IMR-90 (cell line): ENCODE measurements at regions not wholly inside any gene's neighbourhood (a gene's known extent, or its start where the extent isn't known, plus 50 kb on each side); places are given as distances from the start of the nearest gene placed in this dataset.

Experiments
- ATAC-seq: fragments of 200-7000 bp; cut with Tn5 transposase; 2 replicates; pipeline ENCODE4 v1.9.1; 2020; ENCODE audit warnings: low read depth, mild to moderate bottlenecking, moderate library complexity
- BruUV-seq: library from RNA; stranded (reverse); fragments of 400-500 nt; replicated peaks from 2 replicates; lab custom pipeline; 2021; lab: Mats Ljungman, UMichigan
- CTCF ChIA-PET: fragments of 300-600 bp; formaldehyde crosslinking; extraction: SDS; loops from one replicate; lab custom pipeline; 2021; ENCODE audit warnings: antibody characterized with exemption; lab: Yijun Ruan, JAX
- POLR2A ChIA-PET: fragments of 300-600 bp; sonication (Branson Sonifier 250); formaldehyde crosslinking; loops from one replicate; lab custom pipeline; 2022; ENCODE audit warnings: antibody characterized with exemption; ENCODE audit not compliant: unreplicated experiment; lab: Charles Lee
- DNase-seq: peaks from one replicate; pipeline ENCODE4 v3.0.0; 2013
- H2AFZ ChIP-seq: replicated peaks from 2 replicates; pipeline ENCODE3; 2013; ENCODE audit warnings: low read length, mild to moderate bottlenecking; ENCODE audit not compliant: poor library complexity
- H2AK5ac ChIP-seq: 2 replicates; pipeline ENCODE4 v1.6.1; 2013; ENCODE audit warnings: low read depth, low read length, inconsistent platforms
- H2AK9ac ChIP-seq: replicated peaks from 2 replicates; pipeline ENCODE3; 2013; ENCODE audit warnings: mild to moderate bottlenecking, low read depth, low read length, moderate library complexity; ENCODE audit not compliant: poor library complexity
- H2BK120ac ChIP-seq: 2 replicates; pipeline ENCODE4 v1.6.1; 2013; ENCODE audit warnings: low read depth, low read length, inconsistent platforms
- H2BK15ac ChIP-seq: 3 replicates; pipeline ENCODE4 v1.6.1; 2013; ENCODE audit warnings: low read depth, low read length, inconsistent platforms
- H2BK20ac ChIP-seq: 2 replicates; pipeline ENCODE4 v1.6.1; 2013; ENCODE audit warnings: low read depth, mild to moderate bottlenecking, inconsistent platforms, low read length, moderate library complexity
- H2BK5ac ChIP-seq: 2 replicates; pipeline ENCODE4 v1.6.1; 2013; ENCODE audit warnings: mild to moderate bottlenecking, low read depth, low read length, inconsistent platforms; ENCODE audit not compliant: poor library complexity, severe bottlenecking
- H3K14ac ChIP-seq: replicated peaks from 2 replicates; pipeline ENCODE4 v1.6.1; 2013; ENCODE audit warnings: low read depth, low read length, inconsistent platforms
- H3K18ac ChIP-seq: 2 replicates; pipeline ENCODE4 v1.6.1; 2013; ENCODE audit warnings: low read depth, low read length, control low read depth
- H3K23ac ChIP-seq: 2 replicates; pipeline ENCODE4 v1.6.1; 2013; ENCODE audit warnings: low read depth, low read length, inconsistent platforms
- H3K27ac ChIP-seq: 2 replicates; pipeline ENCODE4 v1.5.1; 2013; ENCODE audit warnings: mild to moderate bottlenecking, control low read depth, low read length; ENCODE audit not compliant: insufficient read depth
- H3K27me3 ChIP-seq: 2 replicates; pipeline ENCODE4 v1.6.1; 2013; ENCODE audit warnings: low read length; ENCODE audit not compliant: control insufficient read depth, insufficient read depth
- H3K36me3 ChIP-seq: 2 replicates; pipeline ENCODE4 v1.6.1; 2013; ENCODE audit warnings: low read length, mixed read lengths; ENCODE audit not compliant: control insufficient read depth, insufficient read depth
- H3K4ac ChIP-seq: 2 replicates; pipeline ENCODE4 v1.6.1; 2013; ENCODE audit warnings: low read depth, low read length, inconsistent platforms
- H3K4me1 ChIP-seq: 2 replicates; pipeline ENCODE4 v1.6.1; 2013; ENCODE audit warnings: low read length, mixed read lengths; ENCODE audit not compliant: control insufficient read depth, insufficient read depth
- H3K4me2 ChIP-seq: 2 replicates; pipeline ENCODE4 v1.6.1; 2013; ENCODE audit warnings: low read depth, mild to moderate bottlenecking, control low read depth, low read length, moderate library complexity
- H3K4me3 ChIP-seq: 2 replicates; pipeline ENCODE4 v1.5.1; 2013; ENCODE audit warnings: low read depth, mild to moderate bottlenecking, control low read depth, low read length, moderate library complexity; ENCODE audit not compliant: insufficient read depth
- H3K56ac ChIP-seq: 2 replicates; pipeline ENCODE4 v1.6.1; 2013; ENCODE audit warnings: low read length, inconsistent platforms; ENCODE audit not compliant: insufficient read depth; ENCODE audit errors: extremely low read depth
- H3K79me1 ChIP-seq, 2 experiments: 2 replicates each; pipeline ENCODE4 v1.6.1; 2013; ENCODE audit warnings: low read length in 2 of 2, inconsistent platforms in 1 of 2, low read depth in 1 of 2
- H3K9ac ChIP-seq: 2 replicates; pipeline ENCODE4 v1.6.1; 2013; ENCODE audit warnings: low read depth, low read length, control low read depth
- H3K9me1 ChIP-seq: 2 replicates; pipeline ENCODE4 v1.6.1; 2013; ENCODE audit warnings: low read length, inconsistent platforms; ENCODE audit not compliant: insufficient read depth
- H3K9me3 ChIP-seq: 2 replicates; pipeline ENCODE4 v1.6.1; 2013; ENCODE audit warnings: low read length; ENCODE audit not compliant: control insufficient read depth, insufficient read depth
- H4K20me1 ChIP-seq: 2 replicates; pipeline ENCODE4 v1.6.1; 2013; ENCODE audit warnings: low read length, inconsistent platforms; ENCODE audit not compliant: insufficient read depth
- H4K5ac ChIP-seq: 2 replicates; pipeline ENCODE4 v1.6.1; 2013; ENCODE audit warnings: mild to moderate bottlenecking, low read depth, low read length, control low read depth
- H4K8ac ChIP-seq, 2 experiments: 2 replicates each; pipeline ENCODE4 v1.6.1; 2013; ENCODE audit warnings: low read depth in 2 of 2, low read length in 2 of 2, control low read depth in 1 of 2, inconsistent platforms in 1 of 2
- H4K91ac ChIP-seq: 2 replicates; pipeline ENCODE4 v1.6.1; 2013; ENCODE audit warnings: low read depth, low read length, inconsistent platforms; ENCODE audit not compliant: insufficient read depth
- CEBPB ChIP-seq: IDR thresholded peaks from 2 replicates; pipeline ENCODE4 v1.6.1; 2012; ENCODE audit warnings: low read depth, low read length, improper control_type of control experiment
- CHD1 ChIP-seq: IDR thresholded peaks from 2 replicates; pipeline ENCODE4 v1.6.1; 2012; ENCODE audit warnings: low read depth, low read length, improper control_type of control experiment
- FOS ChIP-seq: fragments of 150-350 bp; IDR thresholded peaks from 2 replicates; pipeline ENCODE4 v1.6.1; 2016; ENCODE audit warnings: low read depth, low read length
- MXI1 ChIP-seq: IDR thresholded peaks from 2 replicates; pipeline ENCODE4 v1.6.1; 2012; ENCODE audit warnings: low read depth, mild to moderate bottlenecking, low read length, moderate library complexity, borderline replicate concordance
- RAD21 ChIP-seq: IDR thresholded peaks from 2 replicates; pipeline ENCODE4 v1.6.1; 2012; ENCODE audit warnings: low read length, improper control_type of control experiment
- WGBS, 2 experiments: methylation state at CpG; one replicate each; pipeline versions ENCODE4 v1.1.5 to v1.1.7; 2013; ENCODE audit warnings: missing lambda C conversion rate in 2 of 2; ENCODE audit not compliant: insufficient read length in 1 of 2; ENCODE audit errors: extremely low coverage in 2 of 2; 5-methylcytosine and 5-hydroxymethylcytosine counted together
- dilution Hi-C: fragments of 300-500 bp; cut with HindIII; formaldehyde crosslinking; loops from one replicate; pipeline ENCODE4 v1.14.3; 2018; ENCODE audit warnings: low sequenced_read_pairs; ENCODE audit not compliant: unreplicated experiment
- in situ Hi-C: fragments of 300-500 bp; cut with MboI; formaldehyde crosslinking; loops from 3 replicates; pipeline ENCODE4 v1.14.3; 2019; ENCODE audit warnings: low sequenced_read_pairs, inconsistent platforms, mixed read lengths
- intact Hi-C: fragments of 100-400 bp; cut with micrococcal nuclease; formaldehyde crosslinking; loops from 2 replicates; pipeline ENCODE4 v1.10.0; 2022
- TF ChIP-seq, protein P1 (sequence below): fragments of 150-350 bp; IDR thresholded peaks from 2 replicates; pipeline ENCODE4 v1.6.1; 2017; ENCODE audit warnings: mild to moderate bottlenecking, antibody characterized with exemption, low read length, low read depth
- TF ChIP-seq, protein P2 (sequence below): fragments of 150-350 bp; IDR thresholded peaks from 2 replicates; pipeline ENCODE4 v1.6.1; 2016; ENCODE audit warnings: low read depth, mild to moderate bottlenecking, low read length, moderate library complexity, borderline replicate concordance
- TF ChIP-seq, protein P3 (sequence below): conservative IDR thresholded peaks from 2 replicates; pipeline ENCODE4 v1.5.1; 2012; ENCODE audit warnings: mild to moderate bottlenecking, low read depth, low read length, improper control_type of control experiment

DNA sequence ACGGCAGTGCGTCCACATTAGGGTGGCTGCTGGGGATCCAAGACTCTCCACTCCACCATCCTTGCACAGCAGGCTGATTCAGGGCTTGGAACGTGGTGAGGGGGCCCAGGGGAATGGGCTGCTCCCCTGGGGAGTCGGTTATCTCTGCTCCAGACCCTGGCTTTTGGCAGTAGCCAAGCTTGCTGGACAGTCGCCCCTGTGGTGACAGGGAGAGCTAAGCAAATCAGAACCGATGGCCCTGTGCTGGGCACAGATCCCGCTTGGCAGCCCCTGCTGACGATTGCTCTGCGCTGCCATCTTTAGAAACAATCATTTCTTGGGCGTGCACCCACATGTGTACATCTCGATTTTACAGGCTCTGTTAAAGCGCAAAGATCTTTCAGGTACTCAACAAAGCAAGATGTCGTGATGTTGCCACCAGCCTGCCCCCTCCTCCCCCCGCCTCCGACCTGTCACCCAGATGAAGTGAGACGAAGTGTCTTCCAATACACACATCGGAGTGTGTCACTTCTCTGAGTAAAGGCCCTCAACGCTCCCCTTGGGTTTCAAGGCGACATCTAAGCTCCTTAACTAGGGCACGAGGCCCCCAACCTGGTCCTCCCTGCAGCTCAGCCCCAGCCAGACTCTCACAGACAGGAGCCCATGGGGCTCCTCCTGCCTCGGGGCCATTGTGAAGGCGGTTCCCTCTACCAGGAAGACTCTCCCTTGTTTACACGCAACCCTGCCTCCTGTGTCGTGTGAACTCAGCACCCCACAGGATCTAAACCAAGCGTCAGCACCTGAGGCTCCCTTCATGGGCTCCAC lies 55.6 kb downstream of the PITPNM2 start (continued):
- TF ChIP-seq, protein P1, sequence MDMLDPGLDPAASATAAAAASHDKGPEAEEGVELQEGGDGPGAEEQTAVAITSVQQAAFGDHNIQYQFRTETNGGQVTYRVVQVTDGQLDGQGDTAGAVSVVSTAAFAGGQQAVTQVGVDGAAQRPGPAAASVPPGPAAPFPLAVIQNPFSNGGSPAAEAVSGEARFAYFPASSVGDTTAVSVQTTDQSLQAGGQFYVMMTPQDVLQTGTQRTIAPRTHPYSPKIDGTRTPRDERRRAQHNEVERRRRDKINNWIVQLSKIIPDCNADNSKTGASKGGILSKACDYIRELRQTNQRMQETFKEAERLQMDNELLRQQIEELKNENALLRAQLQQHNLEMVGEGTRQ: no peak

DNA sequence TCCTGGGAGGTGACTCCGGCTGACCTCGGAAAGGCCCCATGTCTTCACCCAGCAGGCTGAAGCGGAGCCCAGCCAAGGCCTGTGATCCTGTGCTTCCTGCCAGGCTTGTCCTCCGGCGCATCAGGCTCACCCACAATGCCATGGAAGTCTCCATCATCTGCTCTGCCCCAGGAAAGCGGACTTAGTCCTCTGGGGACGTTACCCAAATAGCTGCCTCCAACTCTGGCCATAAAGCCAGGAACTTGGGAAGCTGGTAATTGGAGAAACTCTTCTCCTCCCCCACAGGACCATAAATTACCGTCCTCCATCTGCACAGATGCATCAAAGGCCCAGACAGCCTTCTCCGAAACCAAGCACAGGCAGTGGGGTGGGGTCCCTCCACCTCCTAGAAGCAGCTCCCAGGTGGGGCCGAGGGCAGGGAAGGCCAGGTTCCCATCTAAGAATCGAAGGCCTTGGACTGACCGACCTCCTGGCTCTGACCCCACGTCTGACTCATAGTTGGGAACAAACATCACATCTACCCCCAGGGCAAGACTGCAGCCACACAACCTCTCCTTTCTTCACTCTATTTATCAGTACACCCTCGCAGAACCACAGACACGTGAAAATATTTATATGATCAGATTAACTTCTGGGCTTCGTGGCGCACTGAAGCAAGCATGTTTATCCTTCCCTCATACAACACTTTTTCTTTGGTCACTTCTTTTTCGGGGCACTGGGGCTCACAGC lies 56.4 kb downstream of the PITPNM2 start:
- Histone ChIP-seq H3K79me1 (peaks cover 4 to 38% of the 10 kb centered on the region in 2 experiments; a peak in 3 of 4 replicates), H4K5ac (peak overlapping the region; percentile 16; the same call in 1 of the 2 replicates), H3K9me3 (peaks cover 6% of the 10 kb centered on the region), H3K14ac (peak overlapping the region; percentile 53; the same call in 1 of the 2 replicates), H2BK20ac (peak overlapping the region; percentile 92), H3K4me1 (peaks cover 37% of the 10 kb centered on the region), H4K20me1 (peaks cover 34% of the 10 kb centered on the region), H2BK5ac (peak overlapping the region; percentile 52), H2AK5ac (peak overlapping the region; percentile 94), H4K91ac (peak overlapping the region; percentile 94), H2BK15ac (peak overlapping the region; percentile 49; the same call in 2 of the 3 replicates), H3K27ac (peak overlapping the region; percentile 79), H2AK9ac (peak overlapping the region; percentile 47), H4K8ac (peak overlapping the region; percentile 26 to 66; a peak in 1 of 4 replicates), H3K4ac (peak overlapping the region; percentile 94), H2AFZ (no peak overlapping the region), H3K23ac (no peak overlapping the region; the same call in 1 of the 2 replicates), H3K9ac (no peak overlapping the region), H3K4me2 (peak overlapping the region; percentile 33), H3K56ac (peak overlapping the region; percentile 24; the same call in 1 of the 2 replicates), H3K27me3 (no peaks in the 10 kb centered on the region; the same call in 1 of the 2 replicates), H2BK120ac (peak overlapping the region; percentile 94), H3K9me1 (peaks cover 28% of the 10 kb centered on the region), H3K36me3 (no peaks in the 10 kb centered on the region; the same call in 1 of the 2 replicates), H3K18ac (peak overlapping the region; percentile 50), H3K4me3 (no peak overlapping the region)
- no TSS peak for BruUV-seq
- dilution Hi-C loops: no loop called here
- DNase-seq (peak; percentile 88), ATAC-seq (peak; percentile 83)
- POLR2A ChIA-PET: no interaction called here
- intact Hi-C loops: no loop called here
- in situ Hi-C loops: no loop called here
- no CpG with 5 or more reads among the region's 18 CpGs for WGBS, 2 experiments
- CTCF ChIA-PET: interaction anchor here (1.0 kb wide), 1 partner anchor 51 kb away, joined by 3 read pairs; no protein-coding TSS in a partner anchor
- TF ChIP-seq FOS (peak; percentile 55), CHD1 (no peak), RAD21 (no peak), MXI1 (0 out of 2 replicates have a peak, but pooled peaks have one; percentile 46), CEBPB (no peak)
- TF ChIP-seq, protein P2, sequence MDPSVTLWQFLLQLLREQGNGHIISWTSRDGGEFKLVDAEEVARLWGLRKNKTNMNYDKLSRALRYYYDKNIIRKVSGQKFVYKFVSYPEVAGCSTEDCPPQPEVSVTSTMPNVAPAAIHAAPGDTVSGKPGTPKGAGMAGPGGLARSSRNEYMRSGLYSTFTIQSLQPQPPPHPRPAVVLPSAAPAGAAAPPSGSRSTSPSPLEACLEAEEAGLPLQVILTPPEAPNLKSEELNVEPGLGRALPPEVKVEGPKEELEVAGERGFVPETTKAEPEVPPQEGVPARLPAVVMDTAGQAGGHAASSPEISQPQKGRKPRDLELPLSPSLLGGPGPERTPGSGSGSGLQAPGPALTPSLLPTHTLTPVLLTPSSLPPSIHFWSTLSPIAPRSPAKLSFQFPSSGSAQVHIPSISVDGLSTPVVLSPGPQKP: no peak
- TF ChIP-seq, protein P3, sequence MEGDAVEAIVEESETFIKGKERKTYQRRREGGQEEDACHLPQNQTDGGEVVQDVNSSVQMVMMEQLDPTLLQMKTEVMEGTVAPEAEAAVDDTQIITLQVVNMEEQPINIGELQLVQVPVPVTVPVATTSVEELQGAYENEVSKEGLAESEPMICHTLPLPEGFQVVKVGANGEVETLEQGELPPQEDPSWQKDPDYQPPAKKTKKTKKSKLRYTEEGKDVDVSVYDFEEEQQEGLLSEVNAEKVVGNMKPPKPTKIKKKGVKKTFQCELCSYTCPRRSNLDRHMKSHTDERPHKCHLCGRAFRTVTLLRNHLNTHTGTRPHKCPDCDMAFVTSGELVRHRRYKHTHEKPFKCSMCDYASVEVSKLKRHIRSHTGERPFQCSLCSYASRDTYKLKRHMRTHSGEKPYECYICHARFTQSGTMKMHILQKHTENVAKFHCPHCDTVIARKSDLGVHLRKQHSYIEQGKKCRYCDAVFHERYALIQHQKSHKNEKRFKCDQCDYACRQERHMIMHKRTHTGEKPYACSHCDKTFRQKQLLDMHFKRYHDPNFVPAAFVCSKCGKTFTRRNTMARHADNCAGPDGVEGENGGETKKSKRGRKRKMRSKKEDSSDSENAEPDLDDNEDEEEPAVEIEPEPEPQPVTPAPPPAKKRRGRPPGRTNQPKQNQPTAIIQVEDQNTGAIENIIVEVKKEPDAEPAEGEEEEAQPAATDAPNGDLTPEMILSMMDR: no peak
- TF ChIP-seq, protein P1: no peak
